HFFc6 (cell line): ENCODE measurements at regions not wholly inside any gene's neighbourhood (a gene's known extent, or its start where the extent isn't known, plus 50 kb on each side); places are given as distances from the start of the nearest gene placed in this dataset.

Experiments
- DNase-seq: peaks from one replicate; pipeline ENCODE4 v3.0.0-alpha.2; 2018
- H3K27ac Mint-ChIP-seq: 2 replicates; pipeline ENCODE4 v1.8.0; 2020; ENCODE audit warnings: mild to moderate bottlenecking, mixed read lengths
- H3K27me3 Mint-ChIP-seq: 2 replicates; pipeline ENCODE4 v1.8.0; 2021; ENCODE audit warnings: mild to moderate bottlenecking, moderate library complexity, mixed read lengths; ENCODE audit not compliant: insufficient read depth
- H3K36me3 Mint-ChIP-seq: 2 replicates; pipeline ENCODE4 v1.8.0; 2021; ENCODE audit warnings: low read depth, mixed read lengths
- H3K4me1 Mint-ChIP-seq: 2 replicates; pipeline ENCODE4 v1.8.0; 2020; ENCODE audit warnings: low read depth, mixed read lengths
- H3K4me3 Mint-ChIP-seq: 2 replicates; pipeline ENCODE4 v1.8.0; 2020; ENCODE audit warnings: mild to moderate bottlenecking, moderate library complexity, mixed read lengths
- H3K9me3 Mint-ChIP-seq: 2 replicates; pipeline ENCODE4 v1.8.0; 2020; ENCODE audit warnings: mild to moderate bottlenecking, mixed read lengths
- CTCF ChIP-seq: fragments of 200-600 bp; sonication (generic); IDR thresholded peaks from 2 replicates; pipeline ENCODE4 v1.5.0; 2021; ENCODE audit warnings: antibody characterized with exemption, mild to moderate bottlenecking

DNA sequence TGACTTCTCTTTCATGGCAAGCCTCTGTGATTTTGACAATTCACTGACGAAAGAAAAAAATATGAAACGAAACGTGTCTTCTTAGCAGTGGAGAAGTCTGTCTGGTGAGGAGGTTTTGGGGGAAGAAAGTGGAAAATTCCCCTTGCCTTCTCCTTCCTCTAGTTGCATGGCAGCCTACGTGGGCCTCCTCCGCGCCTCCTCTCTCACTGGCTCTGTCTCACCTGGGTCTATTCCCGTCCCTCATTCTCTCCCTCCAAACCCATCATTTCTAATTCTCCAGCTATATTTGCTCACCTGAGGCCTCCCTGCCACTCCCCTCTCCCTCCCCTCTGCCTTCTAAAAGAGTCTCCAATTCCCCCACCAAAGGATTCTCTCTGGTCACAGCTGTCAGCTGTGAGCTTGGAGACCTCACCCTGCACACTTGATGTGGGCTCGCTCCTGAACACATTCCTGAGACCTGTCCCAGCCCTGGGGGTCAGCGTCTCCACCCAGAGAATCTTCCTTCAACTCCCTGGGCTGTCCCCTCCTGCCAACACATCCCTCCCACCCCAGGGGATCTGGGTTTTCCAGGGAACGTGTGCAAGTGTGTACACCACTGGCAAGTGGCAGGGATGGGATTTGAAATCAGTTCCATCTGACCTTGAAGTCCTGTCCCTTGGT, 159.6 kb upstream of the PMEPA1 start:
- Mint-ChIP-seq H3K27ac (no peak overlapping the region), H3K36me3 (no peaks in the 10 kb centered on the region), H3K9me3 (no peaks in the 10 kb centered on the region), H3K4me3 (no peak overlapping the region), H3K4me1 (no peaks in the 10 kb centered on the region), H3K27me3 (peaks cover 35% of the 10 kb centered on the region)
- no peak for DNase-seq
- no peak for TF ChIP-seq CTCF

DNA sequence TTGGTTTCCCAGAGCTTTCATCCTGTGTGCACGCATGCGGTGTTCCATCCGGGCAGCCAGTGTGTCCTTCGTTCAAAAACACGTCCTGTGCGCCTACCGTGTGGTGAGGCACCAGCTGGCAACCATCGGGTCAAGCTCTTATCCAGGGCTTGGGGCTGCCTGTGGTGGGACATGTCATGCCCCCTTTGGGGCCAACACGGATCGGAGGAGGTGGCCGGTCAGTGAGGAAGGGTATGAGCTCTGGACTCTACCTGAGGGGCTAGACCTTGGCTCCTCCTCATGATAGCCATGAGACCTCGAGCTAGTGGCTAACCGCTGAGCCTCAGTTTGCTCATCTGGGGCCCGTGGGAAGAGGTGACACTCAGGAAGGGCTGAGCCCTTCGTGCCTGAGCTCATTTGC, 158.5 kb upstream of the PMEPA1 start:
- Mint-ChIP-seq H3K36me3 (no peaks in the 10 kb centered on the region), H3K27me3 (peaks cover 35% of the 10 kb centered on the region), H3K4me3 (no peak overlapping the region), H3K27ac (no peak overlapping the region), H3K9me3 (no peaks in the 10 kb centered on the region), H3K4me1 (no peaks in the 10 kb centered on the region)
- no peak for TF ChIP-seq CTCF
- DNase-seq, result no peak

GRCh38 chr20:57867807-57868206, 158.0 kb upstream of the PMEPA1 start:
- Mint-ChIP-seq H3K27me3 (peaks cover 32% of the 10 kb centered on the region), H3K9me3 (no peaks in the 10 kb centered on the region), H3K4me3 (no peak overlapping the region), H3K27ac (no peak overlapping the region), H3K4me1 (no peaks in the 10 kb centered on the region), H3K36me3 (no peaks in the 10 kb centered on the region)
- no peak for DNase-seq
- no peak for TF ChIP-seq CTCF

GRCh38 chr20:57867181-57867803, 157.5 kb upstream of the PMEPA1 start:
- Mint-ChIP-seq H3K4me1 (no peaks in the 10 kb centered on the region), H3K27ac (no peak overlapping the region), H3K27me3 (peaks cover 36% of the 10 kb centered on the region), H3K4me3 (no peak overlapping the region), H3K36me3 (no peaks in the 10 kb centered on the region), H3K9me3 (no peaks in the 10 kb centered on the region)
- DNase-seq, result no peak
- TF ChIP-seq CTCF, result no peak

DNA sequence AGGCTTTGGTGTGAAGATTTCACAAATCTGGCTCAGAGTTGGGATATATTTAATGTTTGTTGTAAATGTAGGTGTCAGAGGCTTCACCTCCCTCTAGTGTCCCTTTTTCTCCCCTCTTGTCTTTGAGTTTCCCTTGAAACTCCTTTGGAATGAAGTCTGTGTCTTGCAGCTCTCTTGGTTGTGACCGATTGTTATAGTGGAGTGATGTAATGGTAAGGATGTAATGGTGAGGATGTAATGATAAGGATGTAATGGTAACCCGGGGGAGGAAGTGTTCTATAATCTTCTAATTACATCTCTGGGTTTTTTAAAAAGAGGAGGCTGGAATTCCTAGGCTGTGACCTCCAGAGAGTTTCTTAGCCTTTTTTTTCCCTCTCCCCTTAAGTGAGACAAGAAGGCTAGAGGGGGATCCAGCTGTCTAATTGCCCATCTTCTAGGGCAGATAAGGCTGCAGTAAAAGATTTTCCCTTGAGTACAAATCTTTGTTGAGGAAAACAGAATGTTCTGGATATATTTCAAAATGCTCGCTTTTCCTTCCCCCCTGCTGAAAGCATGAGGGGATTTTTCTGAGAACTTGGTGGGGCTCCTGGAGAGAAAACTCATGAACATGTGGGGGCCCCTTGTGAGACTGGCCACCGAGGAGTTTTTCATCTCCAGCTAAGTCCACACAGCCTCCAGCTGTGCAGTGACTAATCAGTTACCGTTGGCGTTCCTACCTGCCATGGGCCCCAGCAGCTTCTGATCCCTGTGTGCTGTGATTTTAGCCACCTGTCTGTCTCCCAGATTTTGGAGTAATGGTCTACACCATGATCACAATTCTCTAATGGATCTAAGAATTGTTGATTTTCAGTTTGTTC, 156.7 kb upstream of the PMEPA1 start:
- no peak overlapping the region for H3K27ac Mint-ChIP-seq
- DNase-seq, result no peak
- TF ChIP-seq CTCF, result no peak
- no peaks in the 10 kb centered on the region for H3K36me3 Mint-ChIP-seq
- no peaks in the 10 kb centered on the region for H3K9me3 Mint-ChIP-seq
- no peak overlapping the region for H3K4me3 Mint-ChIP-seq
- peaks cover 35% of the 10 kb centered on the region for H3K27me3 Mint-ChIP-seq
- H3K4me1 Mint-ChIP-seq, result no peaks in the 10 kb centered on the region
